Hepatocyte (in vitro differentiated cells): ENCODE measurements at regions not wholly inside any gene's neighbourhood (a gene's known extent, or its start where the extent isn't known, plus 50 kb on each side); places are given as distances from the start of the nearest gene placed in this dataset.

ENCODE experiments used
- EZH2 ChIP-seq: fragments of 200-600 bp; sonication (generic); IDR thresholded peaks from 2 replicates; pipeline ENCODE4 v1.6.1; 2016; ENCODE audit warnings: antibody characterized with exemption, mild to moderate bottlenecking, borderline replicate concordance
- TF ChIP-seq, protein P1 (sequence below): fragments of 200-600 bp; sonication (generic); IDR thresholded peaks from 2 replicates; pipeline ENCODE4 v1.5.1; 2016; ENCODE audit warnings: antibody characterized with exemption, mild to moderate bottlenecking; ENCODE audit not compliant: poor library complexity

- TF ChIP-seq, protein P1, sequence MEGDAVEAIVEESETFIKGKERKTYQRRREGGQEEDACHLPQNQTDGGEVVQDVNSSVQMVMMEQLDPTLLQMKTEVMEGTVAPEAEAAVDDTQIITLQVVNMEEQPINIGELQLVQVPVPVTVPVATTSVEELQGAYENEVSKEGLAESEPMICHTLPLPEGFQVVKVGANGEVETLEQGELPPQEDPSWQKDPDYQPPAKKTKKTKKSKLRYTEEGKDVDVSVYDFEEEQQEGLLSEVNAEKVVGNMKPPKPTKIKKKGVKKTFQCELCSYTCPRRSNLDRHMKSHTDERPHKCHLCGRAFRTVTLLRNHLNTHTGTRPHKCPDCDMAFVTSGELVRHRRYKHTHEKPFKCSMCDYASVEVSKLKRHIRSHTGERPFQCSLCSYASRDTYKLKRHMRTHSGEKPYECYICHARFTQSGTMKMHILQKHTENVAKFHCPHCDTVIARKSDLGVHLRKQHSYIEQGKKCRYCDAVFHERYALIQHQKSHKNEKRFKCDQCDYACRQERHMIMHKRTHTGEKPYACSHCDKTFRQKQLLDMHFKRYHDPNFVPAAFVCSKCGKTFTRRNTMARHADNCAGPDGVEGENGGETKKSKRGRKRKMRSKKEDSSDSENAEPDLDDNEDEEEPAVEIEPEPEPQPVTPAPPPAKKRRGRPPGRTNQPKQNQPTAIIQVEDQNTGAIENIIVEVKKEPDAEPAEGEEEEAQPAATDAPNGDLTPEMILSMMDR = no peak
- no peak for TF ChIP-seq EZH2
Measured at GRCh38 chr5:91222482-91222881, 160.6 kb downstream of the ARRDC3 start.
